Peyer's patch (tissue), 4 donors: ENCODE measurements at regions not wholly inside any gene's neighbourhood (a gene's known extent, or its start where the extent isn't known, plus 50 kb on each side); places are given as distances from the start of the nearest gene placed in this dataset.

ENCODE experiments used
- POLR2A ChIP-seq, 2 donors: fragments of 450-650 bp; IDR thresholded peaks; one replicate each; pipeline ENCODE4 v1.5.1; 2017; ENCODE audit warnings: antibody characterized with exemption in 2 of 2, mild to moderate bottlenecking in 2 of 2, moderate library complexity in 2 of 2
- TF ChIP-seq, protein P1 (sequence below), 6 experiments: fragments of 450-650 bp in 4 of 6; fragments of 200-600 bp in 2 of 6; sonication (generic) in 1 of 6; IDR thresholded peaks; one replicate each; pipeline ENCODE4 v1.5.1; 2017 to 2019; ENCODE audit warnings: antibody characterized with exemption in 6 of 6, mild to moderate bottlenecking in 3 of 6, moderate library complexity in 1 of 6

DNA sequence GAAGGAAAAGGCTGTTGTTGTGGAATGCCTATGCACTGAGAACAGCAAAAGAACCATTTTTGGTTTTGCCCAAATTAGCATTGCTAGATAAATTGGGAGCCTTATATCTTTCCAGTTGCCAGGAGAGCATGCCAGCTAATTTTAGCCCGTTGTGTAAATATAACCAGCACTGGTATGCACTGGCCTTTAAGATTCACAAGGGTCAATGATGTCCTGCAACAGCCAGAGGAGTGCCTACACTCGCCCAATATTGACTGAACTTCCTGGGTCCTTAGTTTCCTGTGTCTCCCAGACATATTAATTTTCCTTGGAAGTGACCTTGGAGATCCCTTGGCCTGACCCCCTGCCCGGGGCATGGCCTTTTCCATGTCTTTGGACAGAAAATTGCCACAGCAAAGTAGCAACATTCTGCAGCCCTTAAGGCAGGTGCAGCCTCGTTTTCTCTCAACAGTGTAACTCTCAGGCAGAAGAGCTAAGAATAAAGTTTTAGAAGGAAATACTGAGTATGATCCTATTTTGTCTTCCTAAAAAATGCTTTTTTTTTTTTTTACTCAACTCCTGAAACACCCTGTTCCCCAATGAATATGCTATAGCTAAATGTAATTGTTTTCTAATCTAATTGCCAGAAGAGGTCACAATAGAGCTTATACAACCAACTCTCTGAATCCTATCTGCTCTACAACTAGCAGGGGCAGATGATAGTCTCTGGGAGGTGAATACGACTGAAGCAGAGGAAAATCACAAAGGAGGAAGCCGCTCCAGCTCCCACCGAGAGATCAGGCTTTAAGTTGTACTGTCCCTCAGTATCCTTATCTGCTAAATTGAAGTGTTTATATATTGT is 131.9 kb upstream of the PCGF5 start:
- TF ChIP-seq, protein P1, sequence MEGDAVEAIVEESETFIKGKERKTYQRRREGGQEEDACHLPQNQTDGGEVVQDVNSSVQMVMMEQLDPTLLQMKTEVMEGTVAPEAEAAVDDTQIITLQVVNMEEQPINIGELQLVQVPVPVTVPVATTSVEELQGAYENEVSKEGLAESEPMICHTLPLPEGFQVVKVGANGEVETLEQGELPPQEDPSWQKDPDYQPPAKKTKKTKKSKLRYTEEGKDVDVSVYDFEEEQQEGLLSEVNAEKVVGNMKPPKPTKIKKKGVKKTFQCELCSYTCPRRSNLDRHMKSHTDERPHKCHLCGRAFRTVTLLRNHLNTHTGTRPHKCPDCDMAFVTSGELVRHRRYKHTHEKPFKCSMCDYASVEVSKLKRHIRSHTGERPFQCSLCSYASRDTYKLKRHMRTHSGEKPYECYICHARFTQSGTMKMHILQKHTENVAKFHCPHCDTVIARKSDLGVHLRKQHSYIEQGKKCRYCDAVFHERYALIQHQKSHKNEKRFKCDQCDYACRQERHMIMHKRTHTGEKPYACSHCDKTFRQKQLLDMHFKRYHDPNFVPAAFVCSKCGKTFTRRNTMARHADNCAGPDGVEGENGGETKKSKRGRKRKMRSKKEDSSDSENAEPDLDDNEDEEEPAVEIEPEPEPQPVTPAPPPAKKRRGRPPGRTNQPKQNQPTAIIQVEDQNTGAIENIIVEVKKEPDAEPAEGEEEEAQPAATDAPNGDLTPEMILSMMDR (IDR thresholded peaks at IDR 0.05): peak in 4 of 6 experiments; percentile 36 to 49 (median 44)
- no peak for TF ChIP-seq POLR2A (IDR thresholded peaks at IDR 0.05)
